Spleen (tissue), 11 donors: ENCODE measurements at regions not wholly inside any gene's neighbourhood (a gene's known extent, or its start where the extent isn't known, plus 50 kb on each side); places are given as distances from the start of the nearest gene placed in this dataset.

Experiments
- DNase-seq: peaks from one replicate; pipeline ENCODE4 v3.0.0-alpha.2; 2020
- H3K27ac ChIP-seq, 8 donors: fragments of 200-600 bp; sonication (generic) in 7 of 8; 1 replicate in 4 of 8; 2 replicates in 4 of 8; pipeline versions ENCODE4 v1.5.0 to v1.8.0; 2016 to 2021; ENCODE audit warnings: inconsistent platforms in 4 of 8, mild to moderate bottlenecking in 4 of 8, moderate library complexity in 1 of 8
- H3K27me3 ChIP-seq, 7 donors: fragments of 200-600 bp; sonication (generic) in 6 of 7; replicated peaks in 1 of 7; 1 replicate in 4 of 7; 2 replicates in 3 of 7; pipeline versions ENCODE4 v1.5.0 to v1.8.0; 2016 to 2021; ENCODE audit warnings: inconsistent platforms in 3 of 7, mild to moderate bottlenecking in 1 of 7
- H3K36me3 ChIP-seq, 6 donors: fragments of 200-600 bp; sonication (generic) in 5 of 6; 1 replicate in 4 of 6; 2 replicates in 2 of 6; pipeline versions ENCODE4 v1.5.0 to v1.8.0; 2016 to 2021; ENCODE audit warnings: inconsistent platforms in 2 of 6
- H3K4me1 ChIP-seq, 6 donors: fragments of 200-600 bp; sonication (generic) in 5 of 6; 1 replicate in 3 of 6; 2 replicates in 3 of 6; pipeline versions ENCODE4 v1.5.0 to v1.8.0; 2016 to 2021; ENCODE audit warnings: inconsistent platforms in 3 of 6
- H3K4me3 ChIP-seq, 8 donors: fragments of 200-600 bp; sonication (generic) in 7 of 8; 1 replicate in 4 of 8; 2 replicates in 4 of 8; pipeline versions ENCODE4 v1.5.0 to v1.8.0; 2016 to 2021; ENCODE audit warnings: inconsistent platforms in 4 of 8, mild to moderate bottlenecking in 4 of 8, moderate library complexity in 2 of 8
- H3K9me3 ChIP-seq, 8 donors: fragments of 200-600 bp; sonication (generic) in 7 of 8; 1 replicate in 4 of 8; 2 replicates in 4 of 8; pipeline versions ENCODE4 v1.5.0 to v1.8.0; 2016 to 2021; ENCODE audit warnings: inconsistent platforms in 4 of 8
- POLR2A ChIP-seq, 3 donors: fragments of 450-650 bp; IDR thresholded peaks; one replicate each; pipeline ENCODE4 v1.5.1; 2017; ENCODE audit warnings: antibody characterized with exemption in 3 of 3, mild to moderate bottlenecking in 1 of 3
- POLR2AphosphoS5 ChIP-seq, 3 donors: sonication (generic); formaldehyde crosslinking; IDR thresholded peaks; one replicate each; pipeline ENCODE4 v1.5.1; 2017; ENCODE audit warnings: antibody characterized with exemption in 3 of 3
- WGBS, 5 donors: extraction: QIAGEN DNeasy Blood & Tissue Kit in 3 of 5; methylation state at CpG; one replicate each; pipeline versions ENCODE4 v1.1.5 to v1.1.7; 2013 to 2018; 5-methylcytosine and 5-hydroxymethylcytosine counted together
- intact Hi-C: fragments of 100-400 bp; cut with DNase I; formaldehyde crosslinking; loops from one replicate; pipeline ENCODE4 v1.15.0; 2023; ENCODE audit warnings: low total_unique reads
- TF ChIP-seq, protein P1 (sequence below), 11 experiments: fragments of 200-600 bp in 7 of 11; fragments of 450-650 bp in 4 of 11; sonication (generic) in 4 of 11; IDR thresholded peaks in 8 of 11; conservative IDR thresholded peaks in 3 of 11; 1 replicate in 7 of 11; 2 replicates in 4 of 11; pipeline versions ENCODE4 v1.4.0 to v1.8.0; 2016 to 2021; ENCODE audit warnings: antibody characterized with exemption in 11 of 11, inconsistent platforms in 4 of 11, mild to moderate bottlenecking in 1 of 11
- donor health status: healthy with polysubstance abuse.
- donor health status: DM: no; HTN: no; CAD: no; lungs with moderate emphysema.
- donor health status: DM: no; HTN: no; CAD: no.
- donor health status: Bipolar disorder and iron deficiency.
- donor health status: healthy.
- donor health status: DM: no; HTN: no; CAD: no.
- donor health status: DM: yes; HTN: yes; CAD: no.

DNA sequence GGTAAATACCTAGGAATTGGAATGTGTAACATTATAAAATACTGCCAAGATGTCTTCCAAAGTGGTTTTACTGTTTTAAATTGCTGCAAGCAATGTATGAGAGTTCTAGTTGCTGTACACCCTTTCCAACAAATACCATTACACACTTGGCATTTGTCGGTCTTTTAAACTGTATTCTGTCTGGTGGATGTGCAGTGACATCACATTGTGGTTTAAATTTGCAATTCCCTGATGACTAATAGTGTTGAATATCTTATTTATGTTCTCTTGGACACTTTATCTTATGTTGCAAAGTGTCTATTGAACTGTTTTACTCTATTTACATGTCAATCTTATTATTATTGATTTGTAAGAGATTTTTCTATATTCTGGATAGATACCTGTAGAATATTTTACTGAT is 561.2 kb upstream of the B3GALT2 start:
- H3K4me3 ChIP-seq, result no peak overlapping the region
- TF ChIP-seq POLR2AphosphoS5 (IDR thresholded peaks at IDR 0.05) (no peak), POLR2A (IDR thresholded peaks at IDR 0.05) (no peak)
- TF ChIP-seq, protein P1, sequence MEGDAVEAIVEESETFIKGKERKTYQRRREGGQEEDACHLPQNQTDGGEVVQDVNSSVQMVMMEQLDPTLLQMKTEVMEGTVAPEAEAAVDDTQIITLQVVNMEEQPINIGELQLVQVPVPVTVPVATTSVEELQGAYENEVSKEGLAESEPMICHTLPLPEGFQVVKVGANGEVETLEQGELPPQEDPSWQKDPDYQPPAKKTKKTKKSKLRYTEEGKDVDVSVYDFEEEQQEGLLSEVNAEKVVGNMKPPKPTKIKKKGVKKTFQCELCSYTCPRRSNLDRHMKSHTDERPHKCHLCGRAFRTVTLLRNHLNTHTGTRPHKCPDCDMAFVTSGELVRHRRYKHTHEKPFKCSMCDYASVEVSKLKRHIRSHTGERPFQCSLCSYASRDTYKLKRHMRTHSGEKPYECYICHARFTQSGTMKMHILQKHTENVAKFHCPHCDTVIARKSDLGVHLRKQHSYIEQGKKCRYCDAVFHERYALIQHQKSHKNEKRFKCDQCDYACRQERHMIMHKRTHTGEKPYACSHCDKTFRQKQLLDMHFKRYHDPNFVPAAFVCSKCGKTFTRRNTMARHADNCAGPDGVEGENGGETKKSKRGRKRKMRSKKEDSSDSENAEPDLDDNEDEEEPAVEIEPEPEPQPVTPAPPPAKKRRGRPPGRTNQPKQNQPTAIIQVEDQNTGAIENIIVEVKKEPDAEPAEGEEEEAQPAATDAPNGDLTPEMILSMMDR (IDR thresholded peaks at IDR 0.05 in 8 of 11, conservative IDR thresholded peaks at IDR 0.05 in 3 of 11), result no peak
- H3K9me3 ChIP-seq, result no peaks in the 10 kb centered on the region
- H3K27me3 ChIP-seq, result no peaks in the 10 kb centered on the region
- H3K36me3 ChIP-seq, result no peaks in the 10 kb centered on the region
- intact Hi-C loops, result no loop called here
- H3K27ac ChIP-seq, result no peak overlapping the region
- no peak for DNase-seq
- 79 to 97% (median 93%) methylated on average over 1 of the region's 1 CpG for WGBS, 5 donors
- H3K4me1 ChIP-seq, result no peaks in the 10 kb centered on the region

DNA sequence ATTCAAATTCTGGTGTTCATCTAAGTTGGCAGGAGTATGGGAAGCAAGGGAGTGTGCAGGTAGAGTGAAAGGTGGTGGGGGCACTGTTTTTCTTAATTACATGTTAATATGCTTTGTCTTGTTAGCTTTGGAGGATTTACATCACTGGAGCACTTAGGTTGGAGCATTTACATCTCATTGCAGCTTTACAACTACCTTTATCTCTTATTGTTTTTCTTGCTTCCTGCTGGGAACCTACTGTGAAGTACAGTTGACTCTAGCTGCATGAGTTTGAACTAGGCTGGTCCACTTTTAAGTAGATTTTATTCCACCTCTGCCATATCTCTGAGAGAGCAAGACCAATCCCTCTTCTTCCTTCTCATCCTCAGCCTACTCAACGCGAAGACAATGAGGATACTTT is 554.8 kb upstream of the B3GALT2 start:
- no peaks in the 10 kb centered on the region for H3K4me1 ChIP-seq
- no peaks in the 10 kb centered on the region for H3K27me3 ChIP-seq
- TF ChIP-seq, protein P1 (IDR thresholded peaks at IDR 0.05 in 8 of 11, conservative IDR thresholded peaks at IDR 0.05 in 3 of 11), result no peak
- TF ChIP-seq POLR2A (IDR thresholded peaks at IDR 0.05), result no peak
- TF ChIP-seq POLR2AphosphoS5 (IDR thresholded peaks at IDR 0.05), result no peak
- WGBS, 5 donors, result 81 to 93% (median 85%) methylated on average over 2 of the region's 2 CpGs
- H3K9me3 ChIP-seq, result no peaks in the 10 kb centered on the region
- H3K27ac ChIP-seq, result no peak overlapping the region
- H3K36me3 ChIP-seq, result no peaks in the 10 kb centered on the region
- intact Hi-C loops, result no loop called here
- DNase-seq, result no peak
- no peak overlapping the region for H3K4me3 ChIP-seq

DNA sequence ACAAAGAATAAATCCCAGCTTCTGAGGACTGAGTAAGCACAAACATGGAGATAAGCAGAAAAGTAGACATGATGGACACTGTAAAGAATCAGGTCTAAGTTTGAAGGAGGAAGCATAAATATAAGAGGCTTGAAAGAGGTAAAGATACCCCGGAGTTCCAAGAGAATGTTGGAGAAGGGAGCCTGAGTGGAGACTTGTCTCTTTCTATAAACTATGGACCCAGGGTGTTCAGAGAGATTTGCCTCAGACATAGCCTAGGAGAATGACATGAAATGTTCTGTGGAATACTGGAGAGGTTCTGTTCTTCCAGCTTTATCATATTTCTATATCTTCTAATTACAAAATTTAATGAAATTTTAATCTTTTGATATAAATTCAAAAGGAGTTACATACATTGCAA is 554.3 kb upstream of the B3GALT2 start:
- H3K9me3 ChIP-seq, result no peaks in the 10 kb centered on the region
- no peaks in the 10 kb centered on the region for H3K27me3 ChIP-seq
- intact Hi-C loops, result no loop called here
- H3K36me3 ChIP-seq, result no peaks in the 10 kb centered on the region
- H3K27ac ChIP-seq, result no peak overlapping the region
- H3K4me1 ChIP-seq, result no peaks in the 10 kb centered on the region
- 81 to 97% (median 88%) methylated on average over 1 of the region's 1 CpG for WGBS, 5 donors
- no peak overlapping the region for H3K4me3 ChIP-seq
- no peak for DNase-seq
- TF ChIP-seq POLR2A (IDR thresholded peaks at IDR 0.05) (no peak), POLR2AphosphoS5 (IDR thresholded peaks at IDR 0.05) (no peak)
- TF ChIP-seq, protein P1 (IDR thresholded peaks at IDR 0.05 in 8 of 11, conservative IDR thresholded peaks at IDR 0.05 in 3 of 11), result no peak

DNA sequence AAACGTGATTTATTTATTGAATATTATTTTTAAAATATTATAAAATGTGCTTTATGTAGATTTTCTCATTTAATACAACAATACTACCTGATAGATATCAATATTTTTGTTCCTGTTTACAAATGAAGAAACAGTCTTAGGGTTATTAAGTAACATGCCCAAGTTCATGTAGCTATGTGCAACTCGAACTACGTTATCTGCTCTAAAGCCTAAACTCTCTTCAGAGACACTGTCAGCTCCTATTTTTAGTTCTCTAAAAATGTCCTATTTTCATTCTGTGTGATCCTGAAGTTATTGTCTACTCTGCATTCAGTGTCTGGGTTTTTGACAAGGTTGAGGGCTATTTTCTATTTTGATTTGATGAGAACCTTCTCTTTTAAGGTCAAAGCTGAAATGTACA is 550.1 kb upstream of the B3GALT2 start:
- Histone ChIP-seq H3K9me3 (no peaks in the 10 kb centered on the region), H3K4me1 (no peaks in the 10 kb centered on the region), H3K36me3 (no peaks in the 10 kb centered on the region), H3K27me3 (no peaks in the 10 kb centered on the region), H3K27ac (no peak overlapping the region), H3K4me3 (no peak overlapping the region)
- intact Hi-C loops, result no loop called here
- WGBS, 5 donors, result 85 to 93% (median 90%) methylated on average over 3 of the region's 3 CpGs
- no peak for DNase-seq
- TF ChIP-seq POLR2A (IDR thresholded peaks at IDR 0.05) (no peak), POLR2AphosphoS5 (IDR thresholded peaks at IDR 0.05) (no peak)
- TF ChIP-seq, protein P1 (IDR thresholded peaks at IDR 0.05 in 8 of 11, conservative IDR thresholded peaks at IDR 0.05 in 3 of 11), result no peak
